GM19438 (cell line): ENCODE measurements at regions not wholly inside any gene's neighbourhood (a gene's known extent, or its start where the extent isn't known, plus 50 kb on each side); places are given as distances from the start of the nearest gene placed in this dataset.

Experiments
- ATAC-seq: cut with Tn5 transposase; IDR thresholded peaks from one replicate; pipeline ENCODE4 v1.9.1; 2021; ENCODE audit warnings: low read depth; ENCODE audit not compliant: unreplicated experiment

GRCh38 chr6:163811317-163811716, 396.8 kb downstream of the QKI start:
- no peak for ATAC-seq

GRCh38 chr6:163809364-163809763, 394.8 kb downstream of the QKI start:
- ATAC-seq = no peak

DNA sequence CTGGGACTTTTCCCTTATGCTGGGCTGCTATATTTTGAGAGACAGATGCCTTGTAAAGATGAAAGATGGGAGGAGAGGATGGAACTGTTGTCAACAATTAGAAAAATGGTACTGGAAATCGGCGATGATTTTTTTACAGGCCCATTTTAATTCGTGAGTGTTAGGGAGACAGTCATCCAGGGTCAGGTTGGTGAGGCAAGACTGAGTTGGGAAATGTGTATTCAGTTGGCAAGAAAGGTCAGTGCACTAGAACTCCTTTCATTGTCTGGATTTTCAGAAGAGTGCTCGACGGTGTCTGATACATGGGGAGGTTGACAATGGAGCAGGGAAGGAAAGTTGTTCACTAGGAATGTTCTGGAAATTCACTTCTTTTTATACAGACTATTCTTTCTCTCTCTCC, 394.4 kb downstream of the QKI start:
- no peak for ATAC-seq

GRCh38 chr6:163808231-163808630, 393.7 kb downstream of the QKI start:
- ATAC-seq = no peak

DNA sequence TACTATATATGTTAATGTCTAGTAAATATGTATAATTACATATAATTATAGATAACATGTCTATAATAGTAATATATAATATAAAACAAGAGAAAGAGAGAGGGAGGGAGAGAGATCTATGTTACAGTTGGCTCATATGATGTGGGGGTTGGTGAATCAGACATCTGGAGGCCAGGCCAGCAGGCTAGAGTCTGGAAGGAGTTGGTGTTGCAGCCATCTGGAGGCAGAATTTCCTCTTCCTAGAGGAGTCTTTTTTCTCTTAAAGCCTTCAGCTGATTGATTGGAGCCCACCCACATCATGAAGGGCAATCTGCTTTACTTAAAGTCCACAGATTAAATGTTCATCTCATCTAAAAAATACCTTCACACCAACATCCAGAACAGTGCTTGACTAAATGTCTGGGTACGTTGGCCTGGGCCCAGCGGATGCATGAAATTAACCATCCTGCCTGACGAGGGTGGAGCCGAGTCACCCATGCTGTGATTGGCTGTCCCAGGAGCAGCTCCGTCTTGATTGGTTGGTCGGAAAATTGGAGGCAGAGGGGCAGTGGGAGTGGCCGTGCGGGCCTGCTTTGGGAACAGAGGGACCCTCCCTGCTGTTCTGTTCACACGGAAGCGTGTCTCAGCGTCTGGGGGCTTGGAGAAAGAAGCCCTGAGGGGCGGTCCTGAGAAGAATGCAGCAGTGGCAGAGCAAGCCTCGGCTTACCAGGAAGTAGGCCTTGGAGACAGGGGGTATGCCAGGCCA, 392.4 kb downstream of the QKI start:
- ATAC-seq = no peak

DNA sequence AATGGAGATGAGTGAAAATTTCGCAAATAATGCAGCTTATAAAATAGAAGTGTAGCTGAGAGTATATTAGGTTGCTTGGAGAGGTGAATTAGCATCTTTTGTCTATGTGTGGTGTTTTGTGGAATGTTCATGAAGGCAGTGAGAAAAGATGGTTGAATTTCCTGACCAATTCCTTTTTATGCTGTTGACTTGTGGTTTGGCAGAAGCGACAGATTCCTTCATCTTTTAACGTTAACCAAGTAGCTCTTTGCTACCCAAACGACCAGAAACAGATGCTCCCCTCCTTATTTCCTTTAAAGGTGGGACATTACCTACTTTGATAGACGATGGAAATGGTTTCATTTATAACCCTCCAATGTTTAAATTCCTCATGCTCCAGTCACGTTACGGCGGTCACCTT, 390.5 kb downstream of the QKI start:
- ATAC-seq = no peak

DNA sequence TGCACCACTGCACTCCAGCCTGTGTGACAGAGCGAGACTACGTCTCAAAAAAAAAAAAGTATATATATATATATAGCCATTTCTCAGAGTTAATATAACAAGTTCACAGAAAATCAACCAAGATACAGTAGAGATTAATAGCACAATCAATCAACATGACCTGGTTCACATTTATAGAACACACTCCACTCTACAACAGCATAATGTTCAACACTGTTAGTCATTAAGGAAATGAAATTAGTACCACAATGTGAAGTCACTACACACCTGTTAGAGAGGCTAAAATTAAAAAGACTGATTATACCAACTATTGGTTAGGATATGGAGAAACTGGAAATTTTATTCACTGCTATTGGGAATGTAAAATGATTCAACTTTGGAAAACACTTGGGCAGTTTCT, 387.7 kb downstream of the QKI start:
- no peak for ATAC-seq

DNA sequence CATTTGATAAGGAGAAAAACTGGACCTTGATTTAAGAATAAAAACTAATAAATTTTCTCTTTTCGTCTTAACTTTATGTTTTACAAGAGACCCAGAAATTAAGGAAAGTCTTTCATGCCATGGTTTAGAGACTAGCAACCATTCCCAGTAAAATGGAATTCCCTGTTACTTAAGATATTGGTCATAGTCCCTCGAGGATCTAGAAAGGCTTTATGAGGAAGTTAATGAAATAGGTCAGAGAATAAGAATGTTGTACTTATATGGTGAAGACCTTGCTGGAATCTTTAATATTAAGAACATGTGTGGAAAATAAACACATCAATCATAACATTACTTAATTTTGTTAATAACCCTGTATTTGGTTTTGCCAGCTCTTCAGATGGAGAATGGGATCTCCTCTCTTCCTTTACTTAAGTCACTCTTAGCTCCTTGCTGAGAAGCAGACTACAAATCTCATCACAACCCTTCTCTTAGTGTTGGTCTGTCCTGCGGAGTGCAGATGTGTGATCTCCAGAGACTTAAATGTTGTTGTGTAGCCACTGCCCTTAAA, 382.9 kb downstream of the QKI start:
- no peak for ATAC-seq

DNA sequence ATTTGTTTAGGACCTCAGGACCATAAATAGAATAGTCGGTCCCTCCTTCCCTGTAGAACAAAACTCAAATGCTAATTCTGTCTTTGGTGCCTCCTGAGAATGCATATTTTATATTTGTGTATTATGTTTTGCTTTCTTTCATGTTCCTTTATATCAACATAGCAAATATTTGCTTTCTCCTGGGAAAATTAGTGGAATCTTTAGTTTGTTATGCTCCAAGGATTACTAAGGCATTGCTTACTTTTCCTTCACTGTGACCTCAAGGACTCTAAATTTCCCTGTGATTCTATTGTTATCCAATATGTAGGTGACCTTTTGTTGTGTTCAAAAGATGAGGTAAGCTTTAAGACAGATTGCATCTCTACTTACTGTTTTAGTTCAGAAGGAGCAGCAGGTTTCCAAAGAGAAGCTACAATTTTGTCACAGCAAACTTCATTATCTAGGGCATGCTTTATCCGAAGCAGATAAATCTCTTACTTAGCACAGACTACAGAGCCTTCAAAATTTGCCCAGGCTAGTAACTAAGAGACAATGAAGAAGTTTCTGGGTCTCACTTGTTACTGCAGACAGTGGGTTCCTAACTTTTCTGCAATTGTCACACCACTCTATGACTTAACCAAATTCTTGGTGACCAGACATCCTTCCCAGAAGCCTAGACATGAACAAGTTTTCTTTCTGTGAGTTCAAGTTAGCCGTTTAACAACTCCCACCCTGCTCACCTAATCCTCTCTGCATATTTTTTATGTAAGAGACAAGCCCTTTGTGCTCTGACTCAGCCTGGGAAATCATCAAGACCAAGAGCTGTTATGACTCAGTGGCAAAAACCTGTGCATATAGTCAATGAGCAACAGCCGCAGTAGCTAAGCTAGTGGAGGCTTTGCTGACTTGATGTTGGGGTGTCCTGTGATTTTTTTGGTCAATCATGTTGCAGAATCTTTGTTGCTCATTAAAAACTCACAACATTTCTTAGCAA, 378.8 kb downstream of the QKI start:
- no peak for ATAC-seq

DNA sequence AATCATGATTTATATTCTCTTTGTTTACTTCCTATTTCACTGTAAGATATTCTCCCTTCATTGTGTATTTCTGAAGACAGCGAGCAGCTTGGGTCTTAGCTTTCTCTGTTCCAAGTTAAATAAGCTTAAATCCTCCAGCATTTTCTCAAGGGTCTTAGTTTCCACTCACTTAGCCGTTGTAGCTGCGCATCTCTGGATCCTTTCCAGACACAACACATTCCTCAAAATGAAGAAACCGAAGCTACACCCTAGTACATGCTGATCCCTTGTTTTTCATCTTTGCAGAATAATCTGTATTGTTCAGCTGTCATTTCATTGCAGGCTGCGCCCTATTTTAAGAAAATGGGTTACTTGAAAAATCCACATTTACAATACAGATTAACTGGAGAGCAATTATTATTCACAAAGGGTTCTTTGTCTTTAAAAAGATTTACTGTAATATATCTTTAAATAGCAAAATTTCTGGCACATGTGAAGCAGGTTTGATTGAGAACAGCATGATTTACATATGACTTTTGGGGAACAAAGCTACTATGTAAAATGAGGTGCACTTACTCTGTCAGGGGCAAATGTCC, 375.8 kb downstream of the QKI start:
- no peak for ATAC-seq

GRCh38 chr6:163789199-163789810, 374.8 kb downstream of the QKI start:
- no peak for ATAC-seq

DNA sequence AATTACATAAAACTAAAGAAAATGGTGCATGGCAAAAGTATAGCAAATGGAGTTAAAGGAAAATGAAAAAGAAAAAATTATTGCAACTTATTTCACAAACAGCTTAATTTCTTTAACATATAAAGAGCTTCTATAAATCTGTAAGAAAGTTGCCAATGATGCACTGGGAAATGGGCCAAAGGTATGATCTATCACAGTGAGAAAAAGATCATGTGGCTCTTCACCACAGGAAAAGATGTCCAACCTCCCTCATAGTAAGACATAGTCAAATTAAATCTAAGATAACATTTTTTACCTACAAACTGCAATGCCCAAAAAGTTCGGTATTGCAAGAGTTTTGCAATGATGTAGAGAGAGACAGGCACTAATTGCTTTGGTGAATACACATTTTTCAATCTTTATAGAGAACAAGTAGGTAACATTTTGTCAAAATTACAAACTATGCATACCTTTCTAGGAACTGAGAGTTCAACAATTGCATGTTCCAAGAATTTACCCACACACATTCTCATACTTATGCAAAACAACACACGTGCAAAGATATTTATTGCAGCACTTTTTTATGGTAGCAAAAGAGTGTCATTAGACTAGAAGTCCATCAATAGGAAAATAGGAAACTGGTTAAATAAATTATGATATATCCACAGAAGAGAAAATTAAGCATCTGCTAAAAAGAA, 372.6 kb downstream of the QKI start:
- ATAC-seq = no peak

- peak; percentile 98 for ATAC-seq
Observed at GRCh38 chr6:163782436-163783003, 368.0 kb downstream of the QKI start.

DNA sequence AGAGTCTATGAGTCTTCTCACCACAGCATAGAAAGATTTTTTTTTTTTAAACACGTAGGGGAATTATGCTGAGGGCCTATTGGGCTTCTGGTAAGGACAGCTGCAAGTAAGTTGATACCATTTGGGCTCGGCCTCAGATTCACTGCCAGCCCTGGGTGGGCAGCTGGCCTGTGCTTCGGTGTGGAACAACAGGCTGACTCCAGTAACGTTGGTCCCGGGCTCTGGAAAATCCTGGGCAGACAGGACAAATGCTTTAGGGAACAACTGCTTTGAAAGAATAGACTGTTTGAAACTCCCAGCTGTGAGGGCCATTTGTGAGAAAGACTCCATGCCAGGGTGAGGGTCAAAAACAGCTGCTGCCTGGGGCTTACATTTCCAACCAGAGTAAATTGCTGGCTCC, 366.5 kb downstream of the QKI start:
- ATAC-seq = no peak

DNA sequence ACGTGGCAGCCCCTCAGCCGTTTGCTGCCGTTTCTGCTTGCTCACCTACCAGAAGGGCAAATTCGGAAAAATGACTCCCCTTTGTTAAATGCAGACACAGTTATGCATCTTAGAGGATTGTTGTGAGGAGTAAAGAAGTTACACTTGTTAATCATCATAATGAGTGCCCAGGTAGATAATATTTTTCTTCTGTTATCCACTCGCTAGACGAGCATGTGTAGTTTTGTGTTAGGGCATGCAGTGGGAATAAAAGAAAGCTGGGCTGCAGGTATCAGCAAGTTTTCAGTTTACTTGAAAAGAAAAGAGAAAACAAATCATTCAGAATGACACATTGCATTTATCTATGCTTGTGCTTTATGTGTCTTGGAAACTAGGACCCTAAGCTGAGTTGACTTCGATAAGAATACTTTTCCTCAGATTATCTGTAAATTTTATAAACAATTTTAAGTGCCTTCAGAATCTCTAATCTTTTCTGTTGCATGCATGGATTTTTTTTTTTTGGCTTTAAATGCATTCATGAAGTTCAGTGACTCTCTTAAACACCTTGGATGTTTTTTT, 365.3 kb downstream of the QKI start:
- no peak for ATAC-seq

GRCh38 chr6:163777716-163778115, 363.2 kb downstream of the QKI start:
- ATAC-seq = no peak

- no peak for ATAC-seq
Observed at GRCh38 chr6:163776906-163777686, 362.6 kb downstream of the QKI start.

- ATAC-seq = no peak
Observed at GRCh38 chr6:163776196-163776905, 361.8 kb downstream of the QKI start.
